B cell (primary cell): ENCODE measurements at regions not wholly inside any gene's neighbourhood (a gene's known extent, or its start where the extent isn't known, plus 50 kb on each side); places are given as distances from the start of the nearest gene placed in this dataset.

Source experiments
- EZH2 ChIP-seq: IDR thresholded peaks from 2 replicates; pipeline ENCODE4 v1.6.1; 2012; ENCODE audit warnings: borderline replicate concordance, low read depth, mild to moderate bottlenecking, moderate library complexity, low read length; ENCODE audit not compliant: insufficient read depth, poor library complexity, severe bottlenecking
- TF ChIP-seq, protein P1 (sequence below): fragments of 200-600 bp; IDR thresholded peaks from one replicate; pipeline ENCODE4 v1.8.0; 2022; ENCODE audit warnings: antibody characterized with exemption, mild to moderate bottlenecking

DNA sequence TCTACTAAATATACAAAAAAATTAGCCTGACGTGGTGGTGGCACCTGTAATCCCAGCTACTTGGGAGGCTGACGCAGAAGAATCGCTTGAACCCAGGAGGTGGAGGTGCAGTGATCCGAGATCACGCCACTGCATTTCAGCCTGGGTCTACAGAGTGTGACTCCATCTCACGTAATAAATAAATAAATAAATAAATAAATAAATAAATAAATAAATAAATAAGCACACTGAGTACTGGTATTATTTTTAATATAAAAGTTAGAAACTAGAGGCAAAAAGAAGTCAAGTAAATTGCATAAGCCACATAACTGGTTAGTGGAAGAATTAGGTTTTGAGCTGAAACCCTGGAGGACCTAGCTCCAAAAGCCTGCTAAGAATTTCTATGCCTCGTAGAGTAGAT is 1262.7 kb upstream of the PABPC4L start:
- TF ChIP-seq EZH2, result no peak
- TF ChIP-seq, protein P1, sequence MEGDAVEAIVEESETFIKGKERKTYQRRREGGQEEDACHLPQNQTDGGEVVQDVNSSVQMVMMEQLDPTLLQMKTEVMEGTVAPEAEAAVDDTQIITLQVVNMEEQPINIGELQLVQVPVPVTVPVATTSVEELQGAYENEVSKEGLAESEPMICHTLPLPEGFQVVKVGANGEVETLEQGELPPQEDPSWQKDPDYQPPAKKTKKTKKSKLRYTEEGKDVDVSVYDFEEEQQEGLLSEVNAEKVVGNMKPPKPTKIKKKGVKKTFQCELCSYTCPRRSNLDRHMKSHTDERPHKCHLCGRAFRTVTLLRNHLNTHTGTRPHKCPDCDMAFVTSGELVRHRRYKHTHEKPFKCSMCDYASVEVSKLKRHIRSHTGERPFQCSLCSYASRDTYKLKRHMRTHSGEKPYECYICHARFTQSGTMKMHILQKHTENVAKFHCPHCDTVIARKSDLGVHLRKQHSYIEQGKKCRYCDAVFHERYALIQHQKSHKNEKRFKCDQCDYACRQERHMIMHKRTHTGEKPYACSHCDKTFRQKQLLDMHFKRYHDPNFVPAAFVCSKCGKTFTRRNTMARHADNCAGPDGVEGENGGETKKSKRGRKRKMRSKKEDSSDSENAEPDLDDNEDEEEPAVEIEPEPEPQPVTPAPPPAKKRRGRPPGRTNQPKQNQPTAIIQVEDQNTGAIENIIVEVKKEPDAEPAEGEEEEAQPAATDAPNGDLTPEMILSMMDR, result no peak
